Right kidney (tissue), 1 donor: ENCODE measurements at regions not wholly inside any gene's neighbourhood (a gene's known extent, or its start where the extent isn't known, plus 50 kb on each side); places are given as distances from the start of the nearest gene placed in this dataset.
"Not testable (repeated sequence)": the region's sequence is repeated elsewhere in the genome, so short reads cannot be mapped to it uniquely, and the experiment has no call there.

Experiments
- DNase-seq: peaks from one replicate; pipeline ENCODE4 v3.0.0-alpha.2; 2016

GRCh38 chr13:104949840-104950740 lies 1585.4 kb downstream of the EFNB2 start:
- no peak for DNase-seq

GRCh38 chr13:104944176-104944575 lies 1591.3 kb downstream of the EFNB2 start:
- no peak for DNase-seq

DNA sequence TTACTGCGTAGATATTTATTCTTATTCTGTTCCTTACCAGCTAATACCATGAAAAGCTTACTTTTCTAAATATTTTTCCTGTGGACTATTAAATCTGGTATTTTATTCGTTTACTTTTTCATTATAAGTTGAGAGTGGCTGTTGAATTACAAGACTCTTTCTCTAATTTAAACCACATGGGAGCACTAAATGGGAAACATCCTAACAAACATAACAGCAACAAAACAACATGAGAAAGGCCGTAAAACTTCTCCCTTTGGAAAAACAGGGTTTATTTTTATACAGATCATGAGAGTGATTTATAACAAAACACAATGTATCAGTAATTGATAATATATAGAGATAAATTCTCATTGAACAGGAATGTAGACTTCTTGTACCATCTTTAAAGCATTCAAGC lies 1592.1 kb downstream of the EFNB2 start:
- DNase-seq: no peak

DNA sequence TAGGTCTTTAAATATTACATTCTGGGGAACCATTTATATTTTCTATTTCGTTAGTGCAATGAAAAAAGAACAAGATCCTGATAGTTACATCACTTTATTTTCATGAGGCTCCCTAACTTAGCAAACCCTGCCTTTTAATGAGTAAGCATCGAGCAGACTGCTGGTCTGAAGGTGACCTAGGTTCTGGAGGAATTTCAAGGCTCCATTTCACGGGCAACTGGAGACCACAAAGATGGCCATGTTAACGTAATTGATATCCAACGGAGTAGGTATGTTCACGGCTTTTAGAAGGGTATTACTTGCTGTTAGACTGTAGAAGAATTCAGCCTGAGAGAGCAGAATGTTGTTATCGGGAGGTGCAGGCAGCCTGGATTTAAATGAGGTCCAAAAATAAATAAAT lies 1597.6 kb downstream of the EFNB2 start:
- no peak for DNase-seq

- no peak for DNase-seq
Measured at GRCh38 chr13:104936304-104936703, 1599.2 kb downstream of the EFNB2 start.

GRCh38 chr13:104920513-104920912 lies 1614.9 kb downstream of the EFNB2 start:
- not testable (repeated sequence) for DNase-seq

GRCh38 chr13:104920091-104920490 lies 1615.4 kb downstream of the EFNB2 start:
- no peak for DNase-seq

- no peak for DNase-seq
Measured at GRCh38 chr13:104900191-104900817, 1635.2 kb downstream of the EFNB2 start.

DNA sequence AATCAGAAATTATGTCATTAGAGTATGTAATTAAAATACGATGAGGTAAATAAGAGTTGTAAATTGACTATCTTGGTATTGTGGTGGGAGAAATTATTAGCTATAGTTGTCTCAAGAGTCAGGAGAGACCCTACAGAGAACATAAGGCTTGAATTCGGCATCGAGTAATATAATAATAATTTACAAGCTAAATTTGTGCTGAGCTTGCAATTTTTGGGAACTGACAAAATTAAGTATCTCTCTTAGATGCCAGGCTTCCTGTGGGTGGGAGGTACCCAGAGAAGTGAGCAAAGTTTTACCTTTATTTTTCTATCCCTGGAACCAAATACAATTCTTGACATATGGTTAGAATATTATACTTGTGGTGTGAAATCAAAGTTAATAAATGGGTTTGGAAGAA lies 1637.0 kb downstream of the EFNB2 start:
- DNase-seq: no peak

- peak; percentile 5 for DNase-seq
Measured at GRCh38 chr13:104895521-104895920, 1639.9 kb downstream of the EFNB2 start.

DNA sequence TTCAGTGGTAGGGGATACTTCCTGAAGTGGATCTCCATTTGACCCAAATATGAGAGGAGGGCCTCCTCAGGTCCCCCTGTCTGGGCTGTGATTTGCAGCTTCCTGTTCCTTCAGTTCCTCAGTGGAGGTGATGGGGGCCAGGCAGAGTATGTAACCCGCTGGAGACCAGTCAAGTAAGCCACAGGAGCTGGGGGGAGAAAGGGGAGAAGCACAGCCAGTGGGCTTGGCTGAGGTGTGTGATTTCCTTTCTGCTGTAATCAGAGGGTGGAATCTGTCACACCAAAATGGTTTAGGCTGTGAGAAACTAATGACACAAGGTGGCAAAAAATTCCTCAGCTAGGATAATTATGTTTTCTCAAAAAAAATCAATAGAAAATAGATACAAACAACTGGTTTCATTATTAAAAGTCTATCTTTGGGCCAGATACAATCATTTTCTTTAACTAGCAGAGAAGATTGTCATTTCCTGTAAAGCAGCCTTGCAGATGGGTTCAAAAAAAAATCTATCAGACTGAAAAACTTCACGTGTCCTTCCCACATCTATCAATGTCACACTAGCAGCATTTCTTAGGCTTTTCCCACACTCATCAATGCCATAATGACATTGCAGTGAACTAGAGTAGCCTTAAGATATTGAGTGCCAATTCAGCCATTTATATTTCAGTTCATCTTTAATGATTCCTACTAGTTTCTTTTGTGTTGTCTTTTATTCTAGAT lies 1660.3 kb downstream of the EFNB2 start:
- peak; percentile 19 for DNase-seq

- DNase-seq: no peak
Measured at GRCh38 chr13:104872153-104872552, 1663.3 kb downstream of the EFNB2 start.

DNA sequence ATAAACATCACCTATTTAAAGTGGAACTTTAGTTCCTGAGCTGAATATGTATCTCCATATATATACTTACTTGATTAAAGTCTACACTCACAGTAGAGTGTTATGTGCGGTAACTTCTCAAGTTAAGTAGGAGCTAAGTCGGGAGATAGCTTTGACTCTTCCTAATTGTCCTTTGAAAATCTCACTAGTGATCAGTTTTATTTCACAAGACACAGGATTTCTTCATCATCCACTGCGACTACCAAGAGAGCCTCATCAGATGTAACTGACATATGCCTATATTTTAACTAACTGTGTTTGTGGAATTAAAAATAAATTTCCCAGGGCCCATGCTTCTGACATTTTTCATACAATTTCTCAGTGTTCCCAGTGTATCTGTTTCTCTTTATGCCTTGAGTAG lies 1664.0 kb downstream of the EFNB2 start:
- DNase-seq: no peak

DNA sequence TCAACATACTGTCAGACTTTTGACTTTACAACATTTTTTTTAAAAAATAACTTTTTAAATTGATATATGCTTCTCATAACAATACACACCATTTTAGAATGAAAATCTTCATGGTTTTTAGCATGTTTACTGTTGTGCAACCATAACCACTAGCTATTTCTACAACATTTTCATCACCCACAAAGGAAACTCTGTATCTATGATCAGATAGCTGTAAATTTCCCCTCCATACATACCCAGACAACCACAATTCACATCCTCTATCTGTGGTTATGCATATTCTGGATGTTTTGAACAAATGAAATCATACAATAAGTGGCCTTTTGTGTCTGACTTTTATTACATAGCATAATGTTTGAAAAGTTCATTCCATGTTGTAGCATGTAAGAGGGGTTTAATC lies 1666.0 kb downstream of the EFNB2 start:
- DNase-seq: no peak

DNA sequence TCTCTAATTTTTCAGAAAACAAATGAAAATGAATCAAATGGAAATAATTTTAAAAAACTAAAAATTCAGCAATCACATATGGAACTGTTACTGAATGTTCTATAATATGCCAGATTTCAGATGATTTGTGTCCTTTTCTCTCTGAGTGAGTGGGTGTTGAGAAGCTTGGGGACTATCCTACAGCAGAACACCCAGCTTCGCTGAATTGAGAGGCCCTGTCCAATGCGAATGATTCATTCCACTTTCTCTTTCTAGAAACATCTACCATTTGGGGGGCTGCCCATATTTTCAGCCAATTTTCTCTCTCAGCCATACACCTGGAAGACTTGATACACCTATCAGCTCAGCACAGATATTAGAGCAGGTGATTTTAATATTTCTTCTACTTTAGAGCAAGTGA lies 1666.7 kb downstream of the EFNB2 start:
- no peak for DNase-seq

DNA sequence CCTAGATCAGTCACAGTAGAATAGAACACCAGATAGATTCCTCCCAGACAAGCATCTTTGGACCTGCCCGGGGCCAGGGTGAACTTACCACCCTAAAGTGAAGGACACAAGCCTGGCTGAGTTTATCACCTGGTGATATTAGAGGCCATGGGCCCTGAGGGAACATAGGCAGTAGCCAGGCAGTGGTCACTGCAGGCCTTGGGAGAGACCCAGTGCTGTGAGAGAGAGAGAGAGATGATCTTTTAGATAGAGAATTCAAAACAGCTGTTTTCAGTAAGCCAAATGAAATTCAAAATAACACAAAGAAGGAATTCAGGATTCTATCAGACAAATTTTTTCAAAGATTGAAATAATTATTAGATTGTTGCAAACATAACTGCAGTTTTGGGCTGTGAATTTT lies 1679.9 kb downstream of the EFNB2 start:
- DNase-seq: no peak

- DNase-seq: no peak
Measured at GRCh38 chr13:104854698-104855097, 1680.8 kb downstream of the EFNB2 start.

DNA sequence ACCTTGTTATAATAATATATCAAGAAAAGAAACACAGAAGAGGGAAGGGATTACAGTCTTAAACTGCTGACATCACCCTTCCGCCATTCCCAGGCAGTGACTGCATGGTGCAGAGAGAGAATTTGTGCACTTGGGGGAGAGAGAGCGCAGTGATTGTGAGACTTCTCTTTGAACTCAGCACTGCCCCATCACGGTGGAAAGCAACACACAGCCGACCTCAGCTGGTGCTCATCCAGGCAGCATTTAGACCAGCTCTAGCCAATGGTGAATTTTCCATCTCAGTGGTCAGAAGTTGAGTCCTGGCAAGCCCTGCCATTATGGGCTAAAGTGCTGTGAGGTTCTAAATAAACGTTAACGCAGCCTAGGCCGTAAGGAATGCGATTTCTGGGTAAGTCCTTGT lies 1681.5 kb downstream of the EFNB2 start:
- DNase-seq: no peak

DNA sequence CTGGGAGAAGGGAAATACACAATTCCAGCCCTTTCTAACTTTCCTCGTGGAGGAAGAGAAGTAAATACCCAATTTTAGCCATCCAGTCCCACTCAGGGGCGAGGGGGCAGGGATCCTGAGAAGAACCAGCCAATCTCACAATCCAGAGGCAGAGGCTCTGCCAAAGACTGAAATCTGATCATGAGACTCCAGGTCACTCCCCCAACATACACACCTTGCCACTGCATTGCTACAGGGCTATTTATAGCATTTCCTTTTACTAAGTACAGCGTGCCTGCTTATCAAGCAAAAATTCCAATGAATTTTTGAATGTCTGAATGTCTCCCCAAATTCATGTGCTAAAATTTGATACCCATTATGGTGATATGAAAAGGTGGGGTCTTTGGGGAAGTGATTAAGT lies 1687.5 kb downstream of the EFNB2 start:
- no peak for DNase-seq

- no peak for DNase-seq
Measured at GRCh38 chr13:104843401-104843800, 1692.1 kb downstream of the EFNB2 start.

- DNase-seq: no peak
Measured at GRCh38 chr13:104841110-104841509, 1694.4 kb downstream of the EFNB2 start.

DNA sequence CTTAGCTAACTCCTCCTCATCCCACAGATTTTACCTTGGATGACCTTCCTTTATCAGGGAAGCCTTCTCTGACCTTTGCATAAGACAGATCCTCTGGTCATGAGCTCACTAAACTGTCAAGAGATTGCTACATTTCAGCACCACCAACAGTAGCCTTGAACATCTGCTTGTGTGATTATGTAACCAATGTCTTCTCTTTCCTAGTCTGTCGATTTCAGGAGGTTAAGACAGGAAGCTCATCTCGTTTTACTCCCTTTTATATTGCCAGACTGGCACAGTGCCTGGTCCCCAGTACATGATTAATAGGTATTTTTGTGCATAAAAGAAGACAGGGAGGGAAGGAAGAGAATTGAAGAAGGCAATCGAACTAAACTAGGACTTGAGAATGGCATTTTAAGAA lies 1697.7 kb downstream of the EFNB2 start:
- DNase-seq: no peak

- no peak for DNase-seq
Measured at GRCh38 chr13:104833221-104833620, 1702.2 kb downstream of the EFNB2 start.
